ENCODE measurements at regions not wholly inside any gene's neighbourhood (a gene's known extent, or its start where the extent isn't known, plus 50 kb on each side); places are given as distances from the start of the nearest gene placed in this dataset.

GRCh38 chr6:84414531-84414930, 187.1 kb upstream of the CEP162 start:
- DNase-seq: no peak

GRCh38 chr6:84411060-84411629, 183.7 kb upstream of the CEP162 start:
- no peak for DNase-seq

- DNase-seq: no peak
These were observed 182.5 kb upstream of the CEP162 start for GRCh38 chr6:84409911-84410310.

- no peak for DNase-seq
These were observed 180.6 kb upstream of the CEP162 start for GRCh38 chr6:84408028-84408427.

GRCh38 chr6:84403545-84403944, 176.1 kb upstream of the CEP162 start:
- no peak for DNase-seq

GRCh38 chr6:84399003-84399402, 171.6 kb upstream of the CEP162 start:
- no peak for DNase-seq

GRCh38 chr6:84392261-84392660, 164.8 kb upstream of the CEP162 start:
- no peak for DNase-seq

- DNase-seq: no peak
These were observed 163.4 kb upstream of the CEP162 start for GRCh38 chr6:84390851-84391250.

- no peak for DNase-seq
These were observed 162.9 kb upstream of the CEP162 start for GRCh38 chr6:84390334-84390733.

GRCh38 chr6:84379142-84379541, 151.7 kb upstream of the CEP162 start:
- DNase-seq: no peak

GRCh38 chr6:84372290-84372689, 144.8 kb upstream of the CEP162 start:
- no peak for DNase-seq

GRCh38 chr6:84371681-84372080, 144.2 kb upstream of the CEP162 start:
- DNase-seq: no peak

GRCh38 chr6:84362193-84362821, 134.9 kb upstream of the CEP162 start:
- DNase-seq: no peak

GRCh38 chr6:84361372-84362192, 134.1 kb upstream of the CEP162 start:
- DNase-seq: no peak

GRCh38 chr6:84360039-84360438, 132.6 kb upstream of the CEP162 start:
- DNase-seq: no peak

- no peak for DNase-seq
These were observed 131.1 kb upstream of the CEP162 start for GRCh38 chr6:84358581-84358980.

- no peak for DNase-seq
These were observed 130.2 kb upstream of the CEP162 start for GRCh38 chr6:84357631-84358030.

- DNase-seq: no peak
These were observed 129.5 kb upstream of the CEP162 start for GRCh38 chr6:84356907-84357306.

- DNase-seq: no peak
These were observed 126.3 kb upstream of the CEP162 start for GRCh38 chr6:84353459-84354423.

GRCh38 chr6:84350397-84350796, 123.0 kb upstream of the CEP162 start:
- DNase-seq: no peak

GRCh38 chr6:84349542-84349941, 122.1 kb upstream of the CEP162 start:
- DNase-seq: no peak

GRCh38 chr6:84348801-84349200, 121.4 kb upstream of the CEP162 start:
- DNase-seq: no peak

GRCh38 chr6:84346372-84346771, 118.9 kb upstream of the CEP162 start:
- no peak for DNase-seq

All from left hindlimb (tissue), 1 donor.